Stomach smooth muscle (tissue), 2 donors: ENCODE measurements at regions not wholly inside any gene's neighbourhood (a gene's known extent, or its start where the extent isn't known, plus 50 kb on each side); places are given as distances from the start of the nearest gene placed in this dataset.

ENCODE experiments used
- H3K27ac ChIP-seq: one replicate; pipeline ENCODE4 v1.7.0; 2013; ENCODE audit warnings: mild to moderate bottlenecking, low read length, inconsistent platforms
- H3K27me3 ChIP-seq, 2 donors: one replicate each; pipeline ENCODE4 v1.7.0; 2013; ENCODE audit warnings: low read length in 2 of 2; ENCODE audit not compliant: insufficient read depth in 2 of 2, control insufficient read depth in 1 of 2
- H3K36me3 ChIP-seq, 2 donors: one replicate each; pipeline ENCODE4 v1.7.0; 2013; ENCODE audit warnings: low read length in 2 of 2; ENCODE audit not compliant: control insufficient read depth in 2 of 2, insufficient read depth in 2 of 2
- H3K4me1 ChIP-seq: one replicate; pipeline ENCODE4 v1.7.0; 2013; ENCODE audit warnings: low read length; ENCODE audit not compliant: control insufficient read depth, insufficient read depth
- H3K4me3 ChIP-seq, 2 donors: one replicate each; pipeline ENCODE4 v1.7.0; 2013; ENCODE audit warnings: low read length in 2 of 2
- H3K9ac ChIP-seq, 2 donors: one replicate each; pipeline ENCODE4 v1.7.0; 2013; ENCODE audit warnings: low read length in 2 of 2, mild to moderate bottlenecking in 1 of 2
- H3K9me3 ChIP-seq, 2 donors: one replicate each; pipeline ENCODE4 v1.7.0; 2013; ENCODE audit warnings: low read length in 2 of 2; ENCODE audit not compliant: control insufficient read depth in 2 of 2
- donor health status: healthy.
- donor health status: Pancreatic carcinoma.

DNA sequence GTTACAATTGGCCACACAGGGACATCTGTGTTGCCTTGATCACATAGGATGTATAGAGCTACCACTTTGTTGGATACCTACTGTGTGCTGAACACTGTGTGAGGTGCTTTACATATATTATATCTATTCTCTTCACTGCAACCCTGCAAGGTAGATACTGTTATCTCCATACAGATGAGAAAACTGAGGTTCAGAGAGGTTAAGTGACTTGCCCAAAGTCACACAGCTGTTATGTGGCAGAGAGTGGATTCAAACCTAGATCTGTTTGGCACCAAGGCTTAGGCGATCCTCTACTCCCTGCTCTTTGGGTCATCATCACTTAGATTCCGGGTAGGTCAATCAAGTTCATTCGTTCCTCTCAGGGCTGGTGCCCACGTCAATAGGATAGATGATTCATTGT lies 260.5 kb upstream of the IRX3 start:
- H3K4me1 ChIP-seq = no peaks in the 10 kb centered on the region
- H3K4me3 ChIP-seq = no peak overlapping the region
- peaks cover 12 to 20% of the 10 kb centered on the region in 2 donors for H3K27me3 ChIP-seq
- H3K27ac ChIP-seq = no peak overlapping the region
- H3K36me3 ChIP-seq = no peaks in the 10 kb centered on the region
- no peak overlapping the region for H3K9ac ChIP-seq
- H3K9me3 ChIP-seq = peaks cover 0 to 4% of the 10 kb centered on the region in 2 donors

DNA sequence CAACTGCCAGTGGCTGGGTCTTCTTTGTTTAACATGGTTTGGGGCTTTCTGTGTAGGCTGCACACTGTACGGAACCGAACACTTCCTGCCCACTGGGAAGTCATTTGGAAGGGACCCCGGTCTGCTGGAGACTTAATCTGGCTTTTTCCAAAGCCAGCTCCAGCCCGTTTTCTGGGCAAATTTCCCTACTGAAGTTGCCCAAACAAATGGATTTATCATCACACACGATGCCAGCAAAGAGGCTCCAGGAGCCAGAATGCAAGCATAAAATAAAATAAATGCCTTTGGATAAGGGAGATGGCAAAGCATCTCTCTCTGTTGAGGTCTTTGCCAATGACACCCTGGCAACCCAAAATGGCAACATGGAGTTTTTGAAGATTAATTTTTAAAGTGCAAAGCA lies 259.9 kb upstream of the IRX3 start:
- peaks cover 0 to 4% of the 10 kb centered on the region in 2 donors for H3K9me3 ChIP-seq
- H3K9ac ChIP-seq = no peak overlapping the region
- no peaks in the 10 kb centered on the region for H3K4me1 ChIP-seq
- no peaks in the 10 kb centered on the region for H3K36me3 ChIP-seq
- H3K4me3 ChIP-seq = no peak overlapping the region
- peaks cover 12 to 23% of the 10 kb centered on the region in 2 donors for H3K27me3 ChIP-seq
- H3K27ac ChIP-seq = no peak overlapping the region

DNA sequence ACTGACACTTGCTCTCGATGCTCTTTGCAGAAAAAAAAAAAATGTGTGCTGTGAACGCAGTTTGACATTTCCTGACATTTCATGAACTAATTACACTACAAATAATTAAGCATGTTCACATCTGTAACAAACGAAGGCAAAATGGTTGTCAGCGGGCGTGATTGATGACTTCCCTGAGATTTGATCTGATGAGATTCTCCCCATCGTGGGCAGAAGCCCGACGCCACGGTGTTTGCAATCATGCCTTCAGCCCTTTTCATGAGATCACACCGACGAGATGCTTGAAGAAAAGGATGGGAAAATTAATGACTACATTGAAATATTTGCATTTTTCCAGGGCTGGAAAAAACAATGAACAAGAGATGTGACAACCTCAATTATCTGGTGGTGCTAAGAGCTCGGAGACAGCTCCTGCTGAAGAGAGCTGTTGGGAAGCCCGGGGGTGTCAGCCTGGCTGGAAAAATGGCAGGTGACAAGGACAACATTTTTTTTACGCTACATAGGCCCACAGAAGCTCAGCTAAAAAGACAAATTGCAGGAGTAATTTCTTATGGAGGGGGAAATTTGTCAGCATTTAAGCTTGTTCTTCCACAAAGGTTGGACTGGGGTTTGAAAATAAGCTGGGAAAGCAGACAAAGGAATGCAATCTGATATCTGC lies 259.4 kb upstream of the IRX3 start:
- Histone ChIP-seq H3K4me1 (no peaks in the 10 kb centered on the region), H3K4me3 (no peak overlapping the region), H3K27ac (no peak overlapping the region), H3K9me3 (peaks cover 0 to 4% of the 10 kb centered on the region in 2 donors), H3K27me3 (peaks cover 14 to 23% of the 10 kb centered on the region in 2 donors), H3K36me3 (no peaks in the 10 kb centered on the region), H3K9ac (no peak overlapping the region)

DNA sequence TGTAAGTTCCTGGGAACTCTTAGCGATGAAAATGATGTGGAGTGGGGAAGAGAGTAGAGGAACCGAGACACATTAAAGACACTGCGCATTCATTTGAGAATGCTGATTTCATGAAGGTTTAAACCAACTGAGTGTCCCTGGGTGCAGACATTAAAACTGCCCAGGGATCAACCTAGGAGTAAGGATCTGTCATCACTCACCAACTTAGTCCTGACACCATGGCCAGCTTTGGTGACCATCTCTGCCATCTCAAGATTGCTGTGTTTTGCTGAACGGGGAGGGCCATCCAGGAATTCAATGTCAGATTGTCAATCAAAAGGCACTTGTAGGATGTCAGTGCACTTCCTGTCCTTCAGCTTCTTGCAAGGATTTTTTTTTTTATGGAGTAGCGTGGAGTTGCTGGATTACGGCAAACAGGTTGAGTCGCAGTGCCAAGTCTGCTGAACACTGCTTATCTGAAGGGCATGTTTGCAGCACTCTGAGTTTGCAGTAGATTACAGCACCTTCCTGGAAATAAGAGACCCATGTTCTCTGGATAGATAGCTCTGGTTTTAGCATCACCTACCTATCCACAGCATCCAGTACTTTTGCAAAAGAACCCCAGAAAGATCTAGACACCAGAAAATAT lies 258.1 kb upstream of the IRX3 start:
- H3K4me1 ChIP-seq = no peaks in the 10 kb centered on the region
- peaks cover 0 to 4% of the 10 kb centered on the region in 2 donors for H3K9me3 ChIP-seq
- no peak overlapping the region for H3K27ac ChIP-seq
- no peaks in the 10 kb centered on the region for H3K36me3 ChIP-seq
- peaks cover 15 to 23% of the 10 kb centered on the region in 2 donors for H3K27me3 ChIP-seq
- H3K4me3 ChIP-seq = no peak overlapping the region
- no peak overlapping the region for H3K9ac ChIP-seq

DNA sequence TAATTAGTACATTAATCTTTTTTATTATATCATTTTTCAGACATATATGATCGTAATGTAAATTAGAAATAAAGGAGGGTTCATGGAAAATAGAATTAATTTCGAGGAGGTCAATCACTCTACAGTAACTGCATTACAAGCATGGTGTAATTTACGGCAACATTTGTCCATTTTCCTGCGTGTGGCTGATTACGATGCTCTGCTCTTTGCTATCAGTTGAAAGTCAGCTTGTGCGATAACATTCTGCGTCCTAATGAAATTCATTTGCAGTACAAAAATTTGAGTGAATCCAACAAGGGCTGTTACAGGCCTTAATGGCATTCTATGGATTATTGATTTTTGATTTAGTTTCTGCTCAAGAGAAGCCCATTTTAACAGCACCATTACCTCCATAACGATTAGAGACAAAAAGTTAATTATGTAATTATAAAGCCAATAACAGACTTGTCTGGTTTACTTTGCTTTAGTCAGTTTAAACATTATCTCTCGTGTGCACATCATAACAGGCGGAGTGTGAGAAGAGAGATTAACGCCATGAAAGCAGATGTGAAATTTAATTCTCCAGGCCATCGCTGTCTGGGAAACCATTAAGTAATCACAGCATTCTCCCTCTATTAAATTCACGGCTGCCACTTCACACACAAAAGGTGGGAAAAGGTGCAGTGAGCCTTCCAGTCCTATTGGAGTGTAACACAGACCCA lies 256.4 kb upstream of the IRX3 start:
- H3K27me3 ChIP-seq = peaks cover 22 to 25% of the 10 kb centered on the region in 2 donors
- no peaks in the 10 kb centered on the region for H3K4me1 ChIP-seq
- H3K9me3 ChIP-seq = peaks cover 0 to 4% of the 10 kb centered on the region in 2 donors

DNA sequence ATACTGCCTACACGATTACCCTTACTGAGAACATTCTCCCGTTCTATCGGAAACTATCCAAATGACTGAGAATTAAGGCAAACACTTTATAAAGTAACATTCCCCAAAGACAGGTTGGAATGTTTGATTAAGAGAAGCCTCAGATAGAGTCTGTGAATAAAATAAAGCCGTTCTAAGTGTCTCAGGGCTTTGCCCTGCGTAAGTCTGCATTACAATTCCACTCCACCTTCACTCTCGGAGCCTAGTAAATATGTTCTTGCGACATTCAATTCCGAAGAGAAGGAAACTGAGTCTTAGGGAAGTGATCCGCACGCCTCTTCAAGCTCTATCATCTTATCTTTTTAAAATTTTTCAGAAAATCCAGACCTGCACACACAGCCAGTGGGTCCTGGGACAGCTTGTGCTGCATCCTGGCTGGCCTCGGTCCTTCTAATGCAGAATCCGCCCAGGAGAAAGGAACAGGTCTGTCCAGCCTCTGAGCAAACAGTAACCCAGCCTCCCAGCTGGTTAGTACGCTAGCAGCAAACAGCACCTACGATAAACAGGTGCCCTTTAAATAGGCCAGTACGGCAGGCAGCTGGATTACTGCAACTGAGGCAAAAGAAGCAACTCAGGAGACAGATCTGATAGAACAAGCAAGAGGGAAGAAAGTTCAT lies 254.1 kb upstream of the IRX3 start:
- Histone ChIP-seq H3K9ac (no peak overlapping the region), H3K27me3 (peaks cover 10 to 17% of the 10 kb centered on the region in 2 donors), H3K27ac (no peak overlapping the region), H3K9me3 (peaks cover 0 to 4% of the 10 kb centered on the region in 2 donors), H3K4me3 (no peak overlapping the region), H3K4me1 (no peaks in the 10 kb centered on the region), H3K36me3 (no peaks in the 10 kb centered on the region)

More for the DNA sequence above, 256.4 kb upstream of the IRX3 start:
- no peak overlapping the region for H3K27ac ChIP-seq
- no peak overlapping the region for H3K9ac ChIP-seq
- H3K4me3 ChIP-seq = no peak overlapping the region
- H3K36me3 ChIP-seq = no peaks in the 10 kb centered on the region

DNA sequence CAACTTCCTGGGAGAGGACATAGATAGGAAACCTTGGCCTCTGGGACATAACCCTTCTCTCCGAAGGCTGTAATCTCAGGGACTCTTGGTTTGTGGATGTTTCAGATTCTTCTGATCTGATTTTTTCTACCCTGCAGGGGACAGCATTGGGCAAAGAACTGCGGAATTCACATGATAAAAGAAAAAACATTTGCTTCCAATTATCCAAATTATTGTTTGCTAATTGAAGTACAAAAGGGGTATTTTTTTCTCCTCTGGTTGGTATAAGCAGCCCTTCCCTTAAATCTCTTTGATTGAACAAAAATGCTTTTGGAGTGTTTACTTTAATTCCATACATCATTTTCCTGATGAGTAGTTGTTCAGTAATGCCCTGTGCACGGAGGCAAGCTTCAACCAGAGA lies 251.7 kb upstream of the IRX3 start:
- H3K36me3 ChIP-seq = no peaks in the 10 kb centered on the region
- H3K9ac ChIP-seq = no peak overlapping the region
- no peak overlapping the region for H3K27ac ChIP-seq
- peaks cover 0 to 2% of the 10 kb centered on the region in 2 donors for H3K9me3 ChIP-seq
- H3K4me3 ChIP-seq = no peak overlapping the region
- H3K27me3 ChIP-seq = peaks cover 6 to 13% of the 10 kb centered on the region in 2 donors
- no peaks in the 10 kb centered on the region for H3K4me1 ChIP-seq

DNA sequence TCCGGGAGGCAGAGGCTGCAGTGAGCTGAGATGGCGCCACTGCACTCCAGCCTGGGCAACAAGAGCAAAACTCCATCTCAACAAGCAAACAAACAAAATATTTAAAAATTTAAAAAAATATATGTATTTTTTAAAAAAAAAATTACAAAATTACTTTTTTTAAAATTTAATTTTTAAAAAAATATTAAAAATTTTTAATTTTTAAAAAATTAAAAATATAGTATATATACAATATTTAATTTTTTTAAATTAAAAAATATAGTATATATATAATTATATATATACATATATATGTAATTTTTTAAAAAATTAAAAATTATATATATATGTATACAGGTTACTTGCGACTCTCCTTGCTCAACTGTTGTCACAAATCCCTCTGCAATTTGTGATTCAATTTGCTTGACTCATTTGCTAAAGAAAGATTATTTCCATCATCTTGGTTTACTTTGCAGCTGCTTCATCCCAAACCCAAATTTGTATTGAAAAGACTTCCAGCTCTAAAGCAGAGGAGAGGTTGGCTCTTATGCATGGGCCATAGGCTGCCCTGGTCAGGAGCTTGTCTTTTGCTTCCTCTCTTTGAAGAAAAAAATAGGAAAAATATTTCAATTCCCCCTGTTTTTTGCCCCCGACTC lies 247.4 kb upstream of the IRX3 start:
- Histone ChIP-seq H3K9ac (no peak overlapping the region), H3K9me3 (peaks cover 0 to 4% of the 10 kb centered on the region in 2 donors), H3K4me1 (no peaks in the 10 kb centered on the region), H3K4me3 (no peak overlapping the region), H3K27ac (no peak overlapping the region), H3K36me3 (no peaks in the 10 kb centered on the region), H3K27me3 (peaks cover 2% of the 10 kb centered on the region in 2 donors)

DNA sequence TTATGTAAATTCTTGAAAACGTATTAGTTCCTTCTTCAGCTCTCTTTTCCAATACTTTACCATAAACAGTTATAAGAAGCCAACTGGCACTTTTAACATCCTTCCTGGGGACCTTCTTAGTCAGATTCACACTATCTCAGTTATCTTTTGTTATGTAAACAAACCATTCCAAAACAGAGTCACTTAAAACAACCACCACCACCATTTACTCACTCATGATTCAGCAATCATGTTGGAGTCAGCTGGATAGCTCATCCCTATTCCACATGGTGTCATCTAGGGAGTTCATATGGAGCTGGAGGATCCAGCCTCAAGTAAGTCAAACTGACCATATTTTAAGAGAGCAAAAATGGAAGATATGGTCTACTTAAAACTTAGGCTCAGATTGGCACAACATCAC lies 240.3 kb upstream of the IRX3 start:
- no peaks in the 10 kb centered on the region for H3K4me1 ChIP-seq
- H3K27me3 ChIP-seq = no peaks in the 10 kb centered on the region
- H3K9me3 ChIP-seq = peaks cover 4 to 17% of the 10 kb centered on the region in 2 donors
- no peaks in the 10 kb centered on the region for H3K36me3 ChIP-seq
- no peak overlapping the region for H3K27ac ChIP-seq
- no peak overlapping the region for H3K9ac ChIP-seq
- H3K4me3 ChIP-seq = no peak overlapping the region

DNA sequence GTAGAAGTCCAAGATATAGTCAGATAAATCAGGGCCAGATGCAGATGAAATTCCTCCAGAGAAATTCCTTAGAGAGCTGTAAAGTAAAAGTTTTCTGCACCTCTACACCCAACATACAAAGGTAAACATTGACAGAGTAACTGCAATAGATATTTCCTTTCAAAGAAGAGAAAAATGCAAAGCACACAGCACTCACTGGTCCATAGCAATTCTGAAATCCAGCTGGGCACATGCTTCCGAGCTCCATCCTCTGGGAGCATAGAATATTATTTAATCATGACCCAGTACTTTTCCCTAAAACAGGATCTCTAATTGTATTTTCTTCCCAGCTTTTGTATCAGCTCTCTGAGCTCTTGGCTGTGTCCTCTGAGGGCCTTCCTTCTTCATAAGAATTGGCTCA lies 239.5 kb upstream of the IRX3 start:
- H3K27ac ChIP-seq = no peak overlapping the region
- no peak overlapping the region for H3K9ac ChIP-seq
- H3K36me3 ChIP-seq = no peaks in the 10 kb centered on the region
- no peaks in the 10 kb centered on the region for H3K4me1 ChIP-seq
- no peak overlapping the region for H3K4me3 ChIP-seq
- no peaks in the 10 kb centered on the region for H3K27me3 ChIP-seq
- H3K9me3 ChIP-seq = peaks cover 4 to 17% of the 10 kb centered on the region in 2 donors
